Effector memory CD4-positive, alpha-beta T cell (primary cell): ENCODE measurements at regions not wholly inside any gene's neighbourhood (a gene's known extent, or its start where the extent isn't known, plus 50 kb on each side); places are given as distances from the start of the nearest gene placed in this dataset.
A peak's percentile ranks its signal among the peaks of the same experiment; 100 is the strongest.
"Not testable (repeated sequence)": the region's sequence is repeated elsewhere in the genome, so short reads cannot be mapped to it uniquely, and the experiment has no call there.

Experiments
- DNase-seq, 3 donors: peaks; one replicate each; pipeline ENCODE4 v3.0.0-alpha.2; 2020
- H3K27ac ChIP-seq: 2 replicates; pipeline ENCODE4 v1.7.0; 2013; ENCODE audit warnings: mild to moderate bottlenecking, low read length, moderate library complexity; ENCODE audit not compliant: insufficient read depth, poor library complexity, severe bottlenecking
- H3K27me3 ChIP-seq: replicated peaks from 2 replicates; pipeline ENCODE4 v1.7.0; 2013; ENCODE audit warnings: mild to moderate bottlenecking, low read length; ENCODE audit not compliant: insufficient read depth, control insufficient read depth, poor library complexity, severe bottlenecking
- H3K36me3 ChIP-seq: 2 replicates; pipeline ENCODE4 v1.7.0; 2013; ENCODE audit warnings: mild to moderate bottlenecking, low read length, moderate library complexity; ENCODE audit not compliant: control insufficient read depth, insufficient read depth
- H3K4me1 ChIP-seq: 2 replicates; pipeline ENCODE4 v1.7.0; 2013; ENCODE audit warnings: low read length, mild to moderate bottlenecking; ENCODE audit not compliant: control insufficient read depth, insufficient read depth, poor library complexity, severe bottlenecking
- H3K4me3 ChIP-seq: 2 replicates; pipeline ENCODE4 v1.7.0; 2013; ENCODE audit warnings: low read length, low read depth, mild to moderate bottlenecking; ENCODE audit not compliant: insufficient read depth, poor library complexity, severe bottlenecking
- H3K9me3 ChIP-seq: 2 replicates; pipeline ENCODE4 v1.7.0; 2013; ENCODE audit warnings: mild to moderate bottlenecking, low read length, moderate library complexity; ENCODE audit not compliant: control insufficient read depth

DNA sequence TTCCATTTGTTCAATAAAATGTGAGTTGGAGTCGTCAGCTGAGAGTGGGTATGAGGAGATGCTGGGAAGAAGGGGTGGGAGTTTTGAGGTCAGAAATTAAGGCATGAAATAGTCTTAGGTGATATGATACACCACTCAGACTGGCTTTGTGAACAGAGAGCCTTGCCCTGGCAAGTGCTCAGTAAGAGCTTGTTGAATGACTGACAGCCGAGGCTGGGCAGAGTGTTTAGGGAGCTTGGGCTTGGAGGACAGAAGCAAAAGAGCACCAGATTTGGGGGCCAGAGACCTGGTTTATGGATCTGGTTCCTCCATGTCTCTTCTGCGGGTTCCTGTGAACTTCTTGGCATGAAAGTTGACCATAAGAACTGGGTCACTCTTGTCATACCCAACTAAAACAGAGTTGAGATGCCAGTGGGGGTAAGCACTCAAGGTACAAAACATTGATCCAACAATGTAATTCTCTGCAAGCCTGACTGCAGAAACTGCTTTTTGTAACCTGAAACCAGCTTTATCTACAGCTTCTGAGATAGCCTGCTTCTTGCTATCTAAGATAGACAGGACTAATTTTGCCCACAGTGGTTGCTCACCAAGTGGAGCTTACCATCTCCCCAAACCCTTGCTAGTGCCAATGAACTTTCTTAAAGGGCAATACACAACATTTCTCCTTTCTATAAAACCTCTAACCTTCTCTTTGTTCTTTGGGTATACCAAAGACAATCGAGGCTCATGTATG lies 126.4 kb downstream of the TENT5C start:
- Histone ChIP-seq H3K9me3 (no peaks in the 10 kb centered on the region), H3K4me1 (no peaks in the 10 kb centered on the region), H3K36me3 (no peaks in the 10 kb centered on the region), H3K4me3 (no peak overlapping the region), H3K27ac (no peak overlapping the region), H3K27me3 (no peaks in the 10 kb centered on the region)
- no peak for DNase-seq

GRCh38 chr1:117732956-117733355 lies 127.1 kb downstream of the TENT5C start:
- H3K4me3 ChIP-seq: no peak overlapping the region
- H3K27ac ChIP-seq: no peak overlapping the region
- no peak for DNase-seq
- H3K9me3 ChIP-seq: no peaks in the 10 kb centered on the region
- H3K4me1 ChIP-seq: no peaks in the 10 kb centered on the region
- no peaks in the 10 kb centered on the region for H3K36me3 ChIP-seq
- H3K27me3 ChIP-seq: no peaks in the 10 kb centered on the region

DNA sequence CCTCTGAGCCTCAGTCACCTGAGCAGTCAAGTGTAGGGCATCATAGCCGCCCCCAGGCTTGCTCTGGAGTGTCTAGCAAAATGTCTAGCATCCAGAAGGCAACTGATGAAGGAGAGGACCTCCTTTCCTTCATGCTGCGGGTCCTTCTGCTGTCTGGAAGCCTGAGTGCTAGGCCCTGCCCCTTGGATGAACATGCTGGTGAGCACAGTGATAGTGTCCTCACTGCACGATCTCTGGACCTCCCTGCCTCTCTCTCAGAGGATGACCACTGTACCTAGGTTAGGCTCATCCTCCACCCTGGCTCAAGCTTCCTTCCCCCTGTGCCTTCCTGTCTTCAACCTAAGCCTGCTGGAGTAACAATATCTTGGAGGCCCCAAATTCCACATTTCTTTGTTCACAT lies 128.6 kb downstream of the TENT5C start:
- Histone ChIP-seq H3K4me1 (no peaks in the 10 kb centered on the region), H3K9me3 (no peaks in the 10 kb centered on the region), H3K27ac (no peak overlapping the region), H3K36me3 (no peaks in the 10 kb centered on the region), H3K4me3 (no peak overlapping the region), H3K27me3 (no peaks in the 10 kb centered on the region)
- no peak for DNase-seq

- Histone ChIP-seq H3K4me1 (no peaks in the 10 kb centered on the region), H3K36me3 (no peaks in the 10 kb centered on the region), H3K27ac (peak overlapping the region; percentile 39), H3K4me3 (peak overlapping the region; percentile 37), H3K27me3 (no peaks in the 10 kb centered on the region), H3K9me3 (no peaks in the 10 kb centered on the region)
- DNase-seq: peak in 1 of 3 donors; percentile 18
Measured at GRCh38 chr1:117735045-117735992, 129.5 kb downstream of the TENT5C start.

DNA sequence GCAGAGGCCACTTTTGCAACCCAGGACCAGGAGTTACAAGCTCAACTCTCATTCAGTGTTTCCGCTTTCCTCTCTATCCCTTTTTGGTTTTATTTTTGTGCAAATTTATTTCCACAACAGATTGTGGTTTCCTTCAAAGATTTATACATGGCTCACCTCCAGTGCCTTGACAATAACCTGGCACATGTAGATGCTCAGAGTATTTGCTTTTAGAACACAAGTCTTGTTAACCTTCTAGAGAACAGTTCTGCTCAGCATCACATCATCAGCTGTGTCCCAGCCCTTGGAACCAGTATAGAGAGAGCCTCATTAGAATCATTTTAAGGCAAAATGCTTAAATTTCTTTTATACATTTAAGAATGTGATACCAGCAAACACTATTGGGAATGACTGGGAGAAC lies 133.7 kb downstream of the TENT5C start:
- no peaks in the 10 kb centered on the region for H3K27me3 ChIP-seq
- no peak overlapping the region for H3K27ac ChIP-seq
- no peaks in the 10 kb centered on the region for H3K36me3 ChIP-seq
- DNase-seq: no peak
- no peaks in the 10 kb centered on the region for H3K9me3 ChIP-seq
- H3K4me1 ChIP-seq: no peaks in the 10 kb centered on the region
- no peak overlapping the region for H3K4me3 ChIP-seq

DNA sequence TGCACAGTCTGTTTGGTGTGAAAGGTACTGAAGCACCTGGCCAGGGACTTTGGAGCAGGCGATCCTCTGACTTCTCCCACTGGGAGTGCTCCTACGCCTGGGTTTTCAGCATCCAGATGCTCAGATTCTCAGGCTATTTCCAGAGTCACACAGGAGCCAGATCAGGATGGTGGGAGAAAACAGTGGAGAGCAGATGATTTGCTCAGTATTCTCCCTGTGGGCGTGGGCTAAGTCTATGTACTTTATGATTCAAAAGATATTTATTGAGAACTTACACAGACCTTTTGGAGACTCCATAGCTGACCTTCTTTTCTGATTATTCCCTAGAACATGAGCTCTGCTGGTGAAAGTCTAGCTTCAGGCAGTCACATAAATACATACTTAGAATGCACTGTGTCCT lies 134.6 kb downstream of the TENT5C start:
- DNase-seq: no peak
- no peaks in the 10 kb centered on the region for H3K9me3 ChIP-seq
- no peaks in the 10 kb centered on the region for H3K4me1 ChIP-seq
- no peaks in the 10 kb centered on the region for H3K36me3 ChIP-seq
- no peak overlapping the region for H3K27ac ChIP-seq
- no peaks in the 10 kb centered on the region for H3K27me3 ChIP-seq
- no peak overlapping the region for H3K4me3 ChIP-seq

- not testable (repeated sequence) for H3K4me3 ChIP-seq, DNase-seq, H3K27ac ChIP-seq, H3K9me3 ChIP-seq, H3K27me3 ChIP-seq, H3K4me1 ChIP-seq, H3K36me3 ChIP-seq
Measured at GRCh38 chr1:117746565-117746964, 140.7 kb downstream of the TENT5C start.

- H3K4me3 ChIP-seq: no peak overlapping the region
- no peak overlapping the region for H3K27ac ChIP-seq
- H3K36me3 ChIP-seq: no peaks in the 10 kb centered on the region
- no peaks in the 10 kb centered on the region for H3K27me3 ChIP-seq
- no peaks in the 10 kb centered on the region for H3K9me3 ChIP-seq
- no peaks in the 10 kb centered on the region for H3K4me1 ChIP-seq
- no peak for DNase-seq
Measured at GRCh38 chr1:117747605-117748004, 141.8 kb downstream of the TENT5C start.

DNA sequence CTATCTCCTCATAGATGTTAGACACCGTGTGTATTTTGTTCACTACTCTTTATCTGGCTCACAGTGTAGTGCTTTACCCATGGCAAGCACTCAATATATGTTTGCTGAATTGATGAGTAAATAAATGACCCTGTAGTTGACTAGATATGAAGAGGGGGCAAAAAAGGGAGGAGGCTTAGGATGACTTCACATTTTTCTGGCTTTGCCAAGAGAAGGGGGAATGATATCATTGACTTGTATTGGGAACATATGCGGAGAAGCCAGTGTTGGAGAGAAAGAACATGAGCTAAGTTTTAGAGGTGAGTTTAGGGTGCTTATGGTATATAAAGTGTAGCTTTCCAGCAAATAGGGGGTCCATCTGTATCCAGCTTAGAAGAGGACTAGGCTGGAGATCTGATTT lies 145.5 kb downstream of the TENT5C start:
- Histone ChIP-seq H3K27ac (no peak overlapping the region), H3K9me3 (no peaks in the 10 kb centered on the region), H3K4me1 (no peaks in the 10 kb centered on the region), H3K27me3 (peaks cover 3% of the 10 kb centered on the region), H3K4me3 (no peak overlapping the region), H3K36me3 (no peaks in the 10 kb centered on the region)
- DNase-seq: no peak

DNA sequence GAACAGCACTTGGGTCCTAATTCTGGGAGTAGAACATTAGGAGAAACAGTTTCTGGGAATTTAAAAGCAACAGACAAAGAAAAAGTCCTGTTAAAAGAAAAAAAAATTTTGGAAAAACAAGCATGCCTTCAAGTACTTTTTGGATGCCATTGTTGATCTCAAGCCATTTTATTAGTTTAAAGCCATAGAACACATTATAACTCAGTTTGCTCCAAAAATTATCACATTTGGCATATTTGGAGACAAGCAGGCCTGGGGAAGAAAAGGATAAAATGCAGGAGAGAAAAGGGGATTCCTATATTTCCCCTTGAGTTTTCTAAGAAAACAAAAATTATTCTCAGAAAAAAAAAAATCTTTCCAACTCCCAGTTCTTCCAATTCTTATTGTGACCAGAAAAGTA lies 146.8 kb downstream of the TENT5C start:
- Histone ChIP-seq H3K27ac (no peak overlapping the region), H3K4me3 (no peak overlapping the region), H3K36me3 (no peaks in the 10 kb centered on the region), H3K27me3 (peaks cover 3% of the 10 kb centered on the region), H3K9me3 (no peaks in the 10 kb centered on the region), H3K4me1 (no peaks in the 10 kb centered on the region)
- DNase-seq: no peak
